ENCODE measurements at regions not wholly inside any gene's neighbourhood (a gene's known extent, or its start where the extent isn't known, plus 50 kb on each side); places are given as distances from the start of the nearest gene placed in this dataset.

- intact Hi-C loops (cut with DNase I, micrococcal nuclease), result no loop called here
- ATAC-seq (no peak), DNase-seq (no peak)
Measured at GRCh38 chr13:84973661-84974060, 825.6 kb downstream of the SLITRK6 start.

GRCh38 chr13:84972907-84973306, 826.3 kb downstream of the SLITRK6 start:
- DNase-seq (no peak), ATAC-seq (no peak)
- intact Hi-C loops (cut with DNase I, micrococcal nuclease), result no loop called here

- DNase-seq (no peak), ATAC-seq (no peak)
- intact Hi-C loops (cut with DNase I, micrococcal nuclease), result no loop called here
Measured at GRCh38 chr13:84962849-84963248, 836.4 kb downstream of the SLITRK6 start.

- intact Hi-C loops (cut with DNase I, micrococcal nuclease), result no loop called here
- ATAC-seq (no peak), DNase-seq (no peak)
Measured at GRCh38 chr13:84962141-84962750, 837.0 kb downstream of the SLITRK6 start.

- ATAC-seq (no peak), DNase-seq (no peak)
- intact Hi-C loops (cut with DNase I, micrococcal nuclease), result no loop called here
Measured at GRCh38 chr13:84961023-84961422, 838.2 kb downstream of the SLITRK6 start.

GRCh38 chr13:84959818-84960217, 839.4 kb downstream of the SLITRK6 start:
- DNase-seq (no peak), ATAC-seq (no peak)
- intact Hi-C loops (cut with DNase I, micrococcal nuclease), result no loop called here

GRCh38 chr13:84954636-84955035, 844.6 kb downstream of the SLITRK6 start:
- intact Hi-C loops (cut with DNase I, micrococcal nuclease), result no loop called here
- DNase-seq, result no peak
- ATAC-seq, result no peak

- intact Hi-C loops (cut with DNase I, micrococcal nuclease), result no loop called here
- no peak for DNase-seq
- no peak for ATAC-seq
Measured at GRCh38 chr13:84951128-84951527, 848.1 kb downstream of the SLITRK6 start.

- DNase-seq, result no peak
- intact Hi-C loops (cut with DNase I, micrococcal nuclease), result no loop called here
- no peak for ATAC-seq
Measured at GRCh38 chr13:84946192-84946591, 853.0 kb downstream of the SLITRK6 start.

- intact Hi-C loops (cut with DNase I, micrococcal nuclease), result no loop called here
- DNase-seq, result no peak
Measured at GRCh38 chr13:84940798-84941197, 858.4 kb downstream of the SLITRK6 start.

GRCh38 chr13:84940167-84940566, 859.1 kb downstream of the SLITRK6 start:
- intact Hi-C loops (cut with DNase I, micrococcal nuclease), result no loop called here
- ATAC-seq (no peak), DNase-seq (no peak)

More at GRCh38 chr13:84940798-84941197, 858.4 kb downstream of the SLITRK6 start:
- no peak for ATAC-seq

- intact Hi-C loops (cut with DNase I, micrococcal nuclease), result no loop called here
- DNase-seq (no peak), ATAC-seq (no peak)
Measured at GRCh38 chr13:84934911-84935310, 864.3 kb downstream of the SLITRK6 start.

- intact Hi-C loops (cut with DNase I, micrococcal nuclease), result no loop called here
- DNase-seq (no peak), ATAC-seq (no peak)
Measured at GRCh38 chr13:84933797-84934196, 865.4 kb downstream of the SLITRK6 start.

GRCh38 chr13:84931264-84931663, 868.0 kb downstream of the SLITRK6 start:
- intact Hi-C loops (cut with DNase I, micrococcal nuclease), result no loop called here
- ATAC-seq, result no peak
- DNase-seq, result no peak

GRCh38 chr13:84927442-84928169, 871.6 kb downstream of the SLITRK6 start:
- no peak for ATAC-seq
- DNase-seq, result no peak
- intact Hi-C loops (cut with DNase I, micrococcal nuclease), result no loop called here

GRCh38 chr13:84925443-84925842, 873.8 kb downstream of the SLITRK6 start:
- intact Hi-C loops (cut with DNase I, micrococcal nuclease), result no loop called here
- ATAC-seq, result no peak
- DNase-seq, result no peak

GRCh38 chr13:84923831-84924230, 875.4 kb downstream of the SLITRK6 start:
- intact Hi-C loops (cut with DNase I, micrococcal nuclease), result no loop called here
- ATAC-seq, result no peak
- no peak for DNase-seq

GRCh38 chr13:84917252-84917878, 881.9 kb downstream of the SLITRK6 start:
- ATAC-seq (no peak), DNase-seq (no peak)
- intact Hi-C loops (cut with DNase I, micrococcal nuclease), result loop anchor here in 1 of 2 donors (5.0 kb wide), 1 partner anchor 890 kb away; no protein-coding TSS in a partner anchor

- DNase-seq (no peak), ATAC-seq (no peak)
- intact Hi-C loops (cut with DNase I, micrococcal nuclease), result no loop called here
Measured at GRCh38 chr13:84912720-84913119, 886.5 kb downstream of the SLITRK6 start.

GRCh38 chr13:84910423-84910822, 888.8 kb downstream of the SLITRK6 start:
- no peak for DNase-seq
- intact Hi-C loops (cut with DNase I, micrococcal nuclease), result no loop called here
- ATAC-seq, result no peak

Measured in left colon (tissue), 2 donors.